ENCODE measurements at regions not wholly inside any gene's neighbourhood (a gene's known extent, or its start where the extent isn't known, plus 50 kb on each side); places are given as distances from the start of the nearest gene placed in this dataset.

- TF ChIP-seq RBM17 (IDR thresholded peaks at IDR 0.05; ENCODE audit: borderline replicate concordance, low read depth, low read length) (no peak), ESRRA (IDR thresholded peaks at IDR 0.05; ENCODE audit: borderline replicate concordance, low read depth) (peak; percentile 45; the same call in 1 of the 2 replicates), FOXM1 (IDR thresholded peaks at IDR 0.05; ENCODE audit: low read depth) (peak; percentile 58; the same call in 1 of the 2 replicates), FOXM1 (CRISPR knock-in tag; IDR thresholded peaks at IDR 0.05; ENCODE audit: low read depth) (no peak), STAT5A (IDR thresholded peaks at IDR 0.05; ENCODE audit: borderline replicate concordance, low read length) (peak; percentile 64; the same call in 1 of the 2 replicates), FOSL1 (tag; conservative IDR thresholded peaks at IDR 0.05) (peak; percentile 97), POLR2AphosphoS5 (IDR thresholded peaks at IDR 0.05; ENCODE audit: control insufficient read depth, insufficient read depth, low read depth, low read length) (peak; percentile 42; the same call in 1 of the 2 replicates), SOX6 (IDR thresholded peaks at IDR 0.05) (peak; percentile 90), ZEB2 (IDR thresholded peaks at IDR 0.05) (peak; percentile 80; the same call in 1 of the 2 replicates), TCF3 (CRISPR knock-in tag; IDR thresholded peaks at IDR 0.05) (peak; percentile 88), HMGN3 (IDR thresholded peaks at IDR 0.05; ENCODE audit: borderline replicate concordance, extremely low read depth, insufficient read length, low read depth, low read length) (peak; percentile 34), ZNF23 (CRISPR knock-in tag; IDR thresholded peaks at IDR 0.05) (no peak), GATAD2B (IDR thresholded peaks at IDR 0.05; ENCODE audit: borderline replicate concordance) (peak; percentile 59), TRIM24 (IDR thresholded peaks at IDR 0.05) (peak; percentile 85 to 88), HMBOX1 (IDR thresholded peaks at IDR 0.05) (0 out of 2 replicates have a peak, but pooled peaks have one; percentile 61), LEF1 (IDR thresholded peaks at IDR 0.05) (peak; percentile 74; the same call in 1 of the 2 replicates), JUND (IDR thresholded peaks at IDR 0.05; ENCODE audit: borderline replicate concordance, low read depth, low read length) (peak; percentile 97), JUND (tag; IDR thresholded peaks at IDR 0.05; ENCODE audit: borderline replicate concordance, low read depth, low read length) (peak; percentile 96), BACH1 (tag; IDR thresholded peaks at IDR 0.05) (no peak), HDAC1 (IDR thresholded peaks at IDR 0.05) (peak in 1 of 2 experiments; percentile 62; a peak in 1 of 4 replicates), CCNT2 (IDR thresholded peaks at IDR 0.05; ENCODE audit: borderline replicate concordance, extremely low read depth, insufficient read length, low read depth, low read length) (peak; percentile 90), TAF9B (IDR thresholded peaks at IDR 0.05; ENCODE audit: partially characterized antibody) (peak; percentile 40)
- TF ChIP-seq, protein P1, sequence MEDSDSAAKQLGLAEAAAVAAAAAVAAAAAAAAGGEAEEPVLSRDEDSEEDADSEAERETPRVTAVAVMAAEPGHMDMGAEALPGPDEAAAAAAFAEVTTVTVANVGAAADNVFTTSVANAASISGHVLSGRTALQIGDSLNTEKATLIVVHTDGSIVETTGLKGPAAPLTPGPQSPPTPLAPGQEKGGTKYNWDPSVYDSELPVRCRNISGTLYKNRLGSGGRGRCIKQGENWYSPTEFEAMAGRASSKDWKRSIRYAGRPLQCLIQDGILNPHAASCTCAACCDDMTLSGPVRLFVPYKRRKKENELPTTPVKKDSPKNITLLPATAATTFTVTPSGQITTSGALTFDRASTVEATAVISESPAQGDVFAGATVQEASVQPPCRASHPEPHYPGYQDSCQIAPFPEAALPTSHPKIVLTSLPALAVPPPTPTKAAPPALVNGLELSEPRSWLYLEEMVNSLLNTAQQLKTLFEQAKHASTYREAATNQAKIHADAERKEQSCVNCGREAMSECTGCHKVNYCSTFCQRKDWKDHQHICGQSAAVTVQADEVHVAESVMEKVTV (CRISPR knock-in tag; IDR thresholded peaks at IDR 0.05), result peak; percentile 15; the same call in 1 of the 2 replicates
Measured at GRCh38 chr21:14630556-14631069, 84.5 kb upstream of the SAMSN1 start (continued).

Measured in K562 (cell line).